Lower lobe of right lung (tissue), 2 donors: ENCODE measurements at regions not wholly inside any gene's neighbourhood (a gene's known extent, or its start where the extent isn't known, plus 50 kb on each side); places are given as distances from the start of the nearest gene placed in this dataset.

Source experiments
- ATAC-seq, 2 donors: fragments of 200-7000 bp; cut with Tn5 transposase; one replicate each; pipeline ENCODE4 v1.9.1; 2020 to 2022; ENCODE audit warnings: mild to moderate bottlenecking in 2 of 2, moderate library complexity in 2 of 2
- DNase-seq: peaks from one replicate; pipeline ENCODE4 v3.0.0-alpha.2; 2020
- H3K27ac ChIP-seq: fragments of 200-600 bp; one replicate; pipeline ENCODE4 v1.8.0; 2022
- H3K27me3 ChIP-seq: fragments of 200-600 bp; one replicate; pipeline ENCODE4 v1.8.0; 2022; ENCODE audit warnings: low read depth
- H3K36me3 ChIP-seq: fragments of 200-600 bp; one replicate; pipeline ENCODE4 v1.8.0; 2022; ENCODE audit warnings: mild to moderate bottlenecking
- H3K4me1 ChIP-seq: fragments of 200-600 bp; one replicate; pipeline ENCODE4 v1.8.0; 2022
- H3K4me3 ChIP-seq: fragments of 200-600 bp; one replicate; pipeline ENCODE4 v1.8.0; 2022; ENCODE audit warnings: mild to moderate bottlenecking
- H3K9me3 ChIP-seq: fragments of 200-600 bp; one replicate; pipeline ENCODE4 v1.8.0; 2022
- intact Hi-C: fragments of 100-400 bp; cut with DNase I; formaldehyde crosslinking; loops from one replicate; pipeline ENCODE4 v1.11.0; 2022
- TF ChIP-seq, protein P1 (sequence below): fragments of 200-600 bp; IDR thresholded peaks from one replicate; pipeline ENCODE4 v1.8.0; 2022; ENCODE audit warnings: antibody characterized with exemption, mild to moderate bottlenecking
- donor health status: DM: no; HTN: yes; CAD: no; lungs with severe emphysema.

DNA sequence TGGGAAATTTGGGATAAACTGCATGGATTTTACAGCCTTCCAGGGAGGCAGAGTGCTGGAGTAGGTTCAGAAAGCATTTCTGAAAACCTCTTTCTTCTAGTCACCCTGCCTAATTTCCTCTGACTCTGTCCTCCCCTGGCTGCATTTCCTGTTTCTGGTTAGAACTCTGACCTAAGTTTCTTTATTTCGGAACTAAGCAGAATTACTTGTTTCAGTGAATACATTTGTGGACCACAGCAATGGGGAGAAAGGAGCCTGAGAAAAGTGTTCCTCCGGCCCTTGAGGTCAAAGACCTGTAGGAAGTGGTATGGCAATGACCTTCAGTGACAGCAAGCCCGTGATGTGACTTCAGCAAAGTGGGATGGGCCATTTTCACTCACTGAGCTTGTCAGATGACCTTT lies 173.4 kb upstream of the RUNX1 start:
- TF ChIP-seq, protein P1, sequence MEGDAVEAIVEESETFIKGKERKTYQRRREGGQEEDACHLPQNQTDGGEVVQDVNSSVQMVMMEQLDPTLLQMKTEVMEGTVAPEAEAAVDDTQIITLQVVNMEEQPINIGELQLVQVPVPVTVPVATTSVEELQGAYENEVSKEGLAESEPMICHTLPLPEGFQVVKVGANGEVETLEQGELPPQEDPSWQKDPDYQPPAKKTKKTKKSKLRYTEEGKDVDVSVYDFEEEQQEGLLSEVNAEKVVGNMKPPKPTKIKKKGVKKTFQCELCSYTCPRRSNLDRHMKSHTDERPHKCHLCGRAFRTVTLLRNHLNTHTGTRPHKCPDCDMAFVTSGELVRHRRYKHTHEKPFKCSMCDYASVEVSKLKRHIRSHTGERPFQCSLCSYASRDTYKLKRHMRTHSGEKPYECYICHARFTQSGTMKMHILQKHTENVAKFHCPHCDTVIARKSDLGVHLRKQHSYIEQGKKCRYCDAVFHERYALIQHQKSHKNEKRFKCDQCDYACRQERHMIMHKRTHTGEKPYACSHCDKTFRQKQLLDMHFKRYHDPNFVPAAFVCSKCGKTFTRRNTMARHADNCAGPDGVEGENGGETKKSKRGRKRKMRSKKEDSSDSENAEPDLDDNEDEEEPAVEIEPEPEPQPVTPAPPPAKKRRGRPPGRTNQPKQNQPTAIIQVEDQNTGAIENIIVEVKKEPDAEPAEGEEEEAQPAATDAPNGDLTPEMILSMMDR, result no peak
- intact Hi-C loops, result no loop called here
- peaks cover 4% of the 10 kb centered on the region for H3K27me3 ChIP-seq
- H3K27ac ChIP-seq, result peak overlapping the region; percentile 18
- H3K4me3 ChIP-seq, result no peak overlapping the region
- no peaks in the 10 kb centered on the region for H3K9me3 ChIP-seq
- no peak for ATAC-seq
- no peaks in the 10 kb centered on the region for H3K36me3 ChIP-seq
- H3K4me1 ChIP-seq, result peaks cover 5% of the 10 kb centered on the region
- DNase-seq, result no peak

DNA sequence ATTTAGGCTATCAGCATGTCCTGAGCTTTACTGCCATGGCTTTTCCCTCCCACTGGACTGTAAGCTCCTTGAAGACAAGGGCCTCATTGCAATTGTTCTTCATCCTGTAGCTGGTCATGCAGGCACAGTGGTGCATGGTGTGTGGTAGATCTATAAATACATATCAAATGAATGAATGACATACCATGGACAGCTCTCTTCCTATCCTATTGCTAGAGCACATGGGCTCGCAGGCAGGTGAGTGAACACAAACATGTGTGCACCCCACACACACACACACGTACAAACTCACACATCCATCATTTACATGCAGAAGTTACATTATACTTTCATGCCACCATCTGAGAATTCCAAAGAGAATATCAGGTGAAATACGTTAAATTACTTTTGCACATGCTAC lies 172.9 kb upstream of the RUNX1 start:
- Histone ChIP-seq H3K4me1 (peaks cover 5% of the 10 kb centered on the region), H3K4me3 (no peak overlapping the region), H3K36me3 (no peaks in the 10 kb centered on the region), H3K27me3 (peaks cover 4% of the 10 kb centered on the region), H3K27ac (peak overlapping the region; percentile 18), H3K9me3 (no peaks in the 10 kb centered on the region)
- ATAC-seq, result no peak
- intact Hi-C loops, result no loop called here
- no peak for DNase-seq
- TF ChIP-seq, protein P1, result no peak

DNA sequence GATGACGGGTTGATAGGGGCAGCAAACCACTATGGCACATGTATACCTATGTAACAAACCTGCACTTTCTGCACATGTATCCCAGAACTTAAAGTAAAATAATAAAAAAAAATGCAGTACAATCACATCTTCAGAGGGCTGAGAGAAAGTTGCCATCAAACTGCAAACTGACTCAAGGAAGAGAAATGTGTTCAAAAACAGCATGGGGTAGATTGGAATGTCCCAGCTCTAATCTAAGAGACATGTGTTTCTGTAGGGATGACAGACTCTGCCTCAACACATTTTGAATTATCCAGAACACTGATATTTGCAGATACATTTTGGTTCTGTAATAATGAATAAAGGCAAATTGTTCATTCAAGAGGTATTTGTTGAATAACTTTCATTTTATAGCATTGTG lies 171.2 kb upstream of the RUNX1 start:
- intact Hi-C loops, result no loop called here
- Histone ChIP-seq H3K9me3 (no peaks in the 10 kb centered on the region), H3K27me3 (no peaks in the 10 kb centered on the region), H3K4me1 (peaks cover 5% of the 10 kb centered on the region), H3K36me3 (no peaks in the 10 kb centered on the region), H3K4me3 (no peak overlapping the region), H3K27ac (no peak overlapping the region)
- no peak for DNase-seq
- ATAC-seq, result no peak
- TF ChIP-seq, protein P1, result no peak

DNA sequence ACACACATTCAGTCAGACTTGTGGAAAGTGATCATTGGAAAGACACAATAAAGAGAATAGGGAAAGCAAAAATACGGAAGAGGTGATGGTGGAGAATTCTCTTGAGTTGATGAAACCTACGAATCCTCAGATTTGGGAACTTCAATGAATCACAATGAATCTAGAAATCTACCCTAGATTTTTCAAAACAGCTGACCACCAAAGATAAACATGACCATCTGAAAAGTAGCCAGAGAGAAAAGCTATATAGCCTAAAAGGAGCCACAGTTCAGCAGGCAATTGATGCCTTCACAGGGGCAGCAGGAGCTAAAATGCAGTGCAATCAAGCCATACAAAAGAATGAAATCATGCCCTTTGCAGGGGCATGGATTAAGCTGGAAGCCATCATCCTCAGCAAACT lies 170.6 kb upstream of the RUNX1 start:
- ATAC-seq (no peak), DNase-seq (no peak)
- Histone ChIP-seq H3K27me3 (no peaks in the 10 kb centered on the region), H3K36me3 (no peaks in the 10 kb centered on the region), H3K9me3 (no peaks in the 10 kb centered on the region), H3K27ac (no peak overlapping the region), H3K4me1 (peaks cover 5% of the 10 kb centered on the region), H3K4me3 (no peak overlapping the region)
- TF ChIP-seq, protein P1, result no peak
- intact Hi-C loops, result no loop called here

DNA sequence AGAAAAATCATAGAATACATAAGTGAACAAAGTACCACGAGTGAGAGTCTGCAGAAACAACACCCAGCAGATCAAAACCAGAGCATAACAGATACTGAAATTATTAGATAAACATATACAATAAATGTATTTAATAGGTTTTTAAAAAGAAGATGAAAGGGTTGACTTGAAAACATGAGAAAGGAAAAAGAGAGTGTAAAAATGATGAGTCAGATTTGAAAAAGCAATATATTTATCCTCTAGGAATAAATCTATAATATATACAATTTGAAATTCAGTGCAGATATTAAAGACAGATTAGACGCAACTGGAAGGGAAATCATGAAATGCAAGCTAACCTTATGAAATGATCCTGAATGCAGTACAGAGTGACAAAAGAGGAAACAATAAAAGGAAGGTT lies 170.2 kb upstream of the RUNX1 start:
- Histone ChIP-seq H3K9me3 (no peaks in the 10 kb centered on the region), H3K27me3 (no peaks in the 10 kb centered on the region), H3K4me1 (peaks cover 5% of the 10 kb centered on the region), H3K4me3 (no peak overlapping the region), H3K27ac (no peak overlapping the region), H3K36me3 (no peaks in the 10 kb centered on the region)
- no peak for DNase-seq
- no peak for ATAC-seq
- intact Hi-C loops, result no loop called here
- TF ChIP-seq, protein P1, result no peak

DNA sequence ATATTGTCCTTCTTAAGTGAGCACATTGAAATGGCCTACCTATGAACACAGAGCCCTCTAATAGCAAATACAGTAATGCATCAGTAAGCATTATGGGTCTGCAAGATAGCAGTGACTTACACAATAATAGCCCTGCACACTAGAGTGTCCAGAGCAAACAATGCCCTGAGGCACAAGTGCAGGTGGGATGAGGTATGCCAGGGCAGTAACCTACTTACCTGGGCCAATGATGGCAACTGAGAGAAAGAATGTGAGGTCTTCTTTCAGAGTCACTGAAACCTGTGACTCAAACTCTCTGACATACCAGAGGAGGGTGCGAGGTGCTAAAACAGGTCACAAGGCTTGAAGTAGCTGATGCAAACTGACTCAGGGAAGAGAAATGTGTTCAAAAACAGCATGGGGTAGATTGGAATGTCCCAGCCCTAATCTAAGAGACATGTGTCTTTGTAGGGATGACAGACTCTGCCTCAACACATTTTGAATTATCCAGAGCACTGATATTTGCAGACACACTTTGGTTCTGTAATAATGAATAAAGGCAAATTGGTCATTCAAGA lies 168.5 kb upstream of the RUNX1 start:
- Histone ChIP-seq H3K27me3 (no peaks in the 10 kb centered on the region), H3K27ac (peak overlapping the region; percentile 48), H3K36me3 (no peaks in the 10 kb centered on the region), H3K4me3 (no peak overlapping the region), H3K4me1 (peaks cover 5% of the 10 kb centered on the region), H3K9me3 (no peaks in the 10 kb centered on the region)
- TF ChIP-seq, protein P1, result no peak
- ATAC-seq (peak; percentile 92 to 93), DNase-seq (no peak)
- intact Hi-C loops, result no loop called here
